CD4-positive, alpha-beta T cell treated with Interleukin-2 at 100 ng/mL for 4 hours (primary cell): ENCODE measurements at regions not wholly inside any gene's neighbourhood (a gene's known extent, or its start where the extent isn't known, plus 50 kb on each side); places are given as distances from the start of the nearest gene placed in this dataset.
"Not testable (repeated sequence)": the region's sequence is repeated elsewhere in the genome, so short reads cannot be mapped to it uniquely, and the experiment has no call there.

Source experiments
- DNase-seq: peaks from one replicate; pipeline ENCODE4 v3.0.0-alpha.2; 2020; ENCODE audit warnings: low spot score

- no peak for DNase-seq
Observed at GRCh38 chr22:22783575-22783974, 104.0 kb upstream of the IGLL5 start.

DNA sequence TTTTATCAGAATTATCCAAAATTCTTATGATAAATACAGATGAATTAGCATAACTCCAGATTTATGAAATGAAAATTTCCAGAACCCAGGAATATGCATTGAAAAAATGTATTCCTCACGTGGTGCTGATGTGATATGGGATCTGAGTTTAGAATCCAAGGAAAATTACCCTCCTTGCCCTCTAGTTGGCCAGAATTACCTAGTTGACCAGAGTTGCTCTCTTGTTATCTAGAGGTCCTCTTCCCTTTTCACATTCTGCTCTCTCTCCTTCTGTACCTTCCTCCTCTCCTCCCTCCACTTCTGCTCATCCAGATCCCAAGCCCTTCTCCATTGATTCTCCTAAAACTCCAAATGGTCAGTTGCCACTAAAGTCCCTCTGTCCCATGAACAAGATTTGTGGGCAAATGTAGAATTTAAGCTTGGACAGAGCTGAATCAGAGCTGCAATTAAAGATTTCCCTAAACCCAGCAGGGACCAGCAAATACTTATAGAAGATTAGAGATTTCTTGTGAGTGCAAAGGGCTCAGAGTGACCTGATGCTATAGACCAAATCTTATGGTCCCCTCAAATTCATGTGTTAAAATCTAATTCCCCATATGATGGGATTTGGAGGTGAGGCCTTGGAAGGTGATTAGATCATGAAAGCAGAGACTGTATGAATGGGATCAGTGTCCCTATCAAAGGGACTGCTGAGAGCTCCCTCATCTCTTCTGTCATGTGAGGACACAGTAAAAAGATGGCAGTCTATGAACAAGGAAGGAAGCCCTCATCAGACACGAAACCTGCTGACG is 103.2 kb upstream of the IGLL5 start:
- DNase-seq = no peak

DNA sequence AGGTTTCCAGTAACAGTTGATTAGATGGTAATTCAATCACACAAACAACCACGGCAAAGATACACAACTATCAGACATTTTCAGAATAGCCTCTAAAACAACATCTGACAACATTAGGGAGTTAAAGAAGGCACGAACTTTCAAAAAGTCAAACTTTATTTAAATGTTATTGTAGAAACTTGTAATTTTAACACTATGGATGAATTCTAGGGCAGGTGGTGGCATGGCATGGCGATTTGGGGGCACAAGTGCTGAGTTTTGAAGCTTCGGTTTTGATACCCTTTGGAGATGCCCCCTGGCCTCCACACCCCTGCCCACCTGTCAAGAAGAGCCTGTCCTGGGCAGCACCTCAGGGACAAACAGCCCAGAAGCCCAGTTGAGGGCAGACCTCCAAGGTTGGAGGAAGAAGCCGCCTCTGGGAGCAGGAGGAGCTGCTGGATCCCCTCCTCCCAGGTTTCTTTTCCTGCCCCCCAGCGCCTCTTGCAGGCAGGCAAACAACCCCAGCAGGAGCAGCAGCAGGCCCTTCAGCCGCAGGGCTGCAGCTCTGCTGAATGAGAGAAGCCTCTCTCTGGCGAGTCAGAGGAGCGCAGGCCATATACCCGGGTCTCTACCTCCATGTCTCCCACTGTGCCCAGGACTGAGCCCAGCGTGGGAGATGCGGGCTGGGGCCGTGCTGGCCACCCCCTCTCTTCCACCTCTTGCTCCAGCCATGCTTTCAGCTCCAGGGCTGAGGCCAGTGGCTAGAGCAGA is 102.1 kb upstream of the IGLL5 start:
- no peak for DNase-seq

GRCh38 chr22:22786301-22787115 is 101.1 kb upstream of the IGLL5 start:
- no peak for DNase-seq

DNA sequence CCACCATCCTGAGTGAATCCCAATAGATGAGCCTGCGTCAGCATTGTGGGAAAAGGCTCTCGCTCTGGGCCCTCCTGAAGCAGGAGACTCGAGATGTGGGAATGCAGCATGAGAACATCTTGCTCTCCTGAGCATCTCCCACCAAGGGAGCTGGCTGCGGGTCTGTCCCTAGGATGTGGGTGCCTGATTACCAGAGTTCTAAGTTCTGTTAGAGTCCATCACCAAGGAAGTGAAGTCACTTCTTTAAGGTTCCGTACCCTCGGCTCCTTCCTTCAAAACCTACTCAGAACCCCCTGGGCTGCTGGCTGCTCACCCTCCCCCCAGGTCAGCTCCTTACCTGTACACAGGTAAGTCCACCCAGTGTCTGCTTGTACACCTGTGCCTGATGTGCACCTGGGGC is 100.5 kb upstream of the IGLL5 start:
- DNase-seq = no peak

GRCh38 chr22:22787786-22788459 is 99.7 kb upstream of the IGLL5 start:
- DNase-seq = peak; percentile 73

DNA sequence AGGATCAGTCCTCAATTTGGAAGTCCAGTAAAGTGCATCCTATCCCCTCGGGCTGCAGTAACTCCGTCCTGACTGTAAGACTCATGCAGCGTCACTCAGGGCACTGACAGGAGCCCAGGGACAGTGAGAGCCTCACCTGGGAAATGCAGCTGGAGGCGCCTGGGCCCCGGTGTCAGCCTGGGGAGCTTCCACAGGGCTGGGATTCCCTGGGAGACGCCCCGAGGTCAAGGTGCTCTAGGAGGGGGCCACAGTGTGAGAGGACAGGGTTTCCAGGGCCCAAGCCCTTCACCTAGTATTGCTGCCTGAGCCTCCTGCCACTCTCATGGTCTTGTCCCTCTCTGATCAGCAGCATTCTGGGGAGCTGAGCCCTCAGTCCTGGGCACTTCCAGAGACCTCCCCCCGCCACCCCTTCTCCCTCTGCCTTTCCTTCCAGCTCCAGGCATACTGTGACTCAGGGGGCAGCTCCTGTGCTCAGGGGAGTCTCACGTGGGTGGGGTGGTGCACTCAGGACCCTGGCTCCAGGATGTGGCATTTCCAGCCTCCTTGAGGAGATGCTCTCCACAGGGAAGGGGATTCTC is 99.1 kb upstream of the IGLL5 start:
- no peak for DNase-seq

DNA sequence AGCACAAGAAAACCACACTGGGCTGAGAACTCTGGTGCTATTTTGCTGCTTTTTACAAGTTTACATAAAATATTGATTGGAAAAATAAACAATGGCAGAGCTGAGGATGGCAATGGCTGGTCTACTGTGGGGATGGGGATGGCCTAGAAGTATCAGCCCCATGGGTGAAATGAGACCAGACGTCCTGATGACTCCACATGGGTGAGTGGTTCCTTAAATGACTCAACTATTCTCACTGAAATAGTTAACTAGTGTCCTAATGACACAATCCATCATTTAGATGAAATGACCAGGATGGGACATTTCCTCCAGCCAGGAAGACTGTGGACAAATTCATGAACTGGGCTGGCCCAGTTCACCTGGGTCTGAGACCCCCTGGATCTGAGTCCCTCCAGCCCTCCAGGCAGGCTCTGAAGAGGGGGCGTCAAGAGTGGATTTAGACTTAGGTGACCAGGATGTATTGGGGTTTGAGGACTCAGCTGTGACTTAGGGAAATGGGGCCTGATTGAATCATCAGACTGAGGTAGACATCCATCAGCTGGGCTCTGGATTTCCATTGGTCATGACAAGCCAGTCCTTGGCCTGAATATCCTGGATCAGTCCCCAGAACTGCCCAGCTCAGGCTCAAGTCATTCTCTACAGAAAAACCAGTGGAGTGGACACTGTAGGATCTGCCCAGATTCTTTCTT is 98.2 kb upstream of the IGLL5 start:
- no peak for DNase-seq

GRCh38 chr22:22789922-22790845 is 97.4 kb upstream of the IGLL5 start:
- DNase-seq = peak; percentile 24

DNA sequence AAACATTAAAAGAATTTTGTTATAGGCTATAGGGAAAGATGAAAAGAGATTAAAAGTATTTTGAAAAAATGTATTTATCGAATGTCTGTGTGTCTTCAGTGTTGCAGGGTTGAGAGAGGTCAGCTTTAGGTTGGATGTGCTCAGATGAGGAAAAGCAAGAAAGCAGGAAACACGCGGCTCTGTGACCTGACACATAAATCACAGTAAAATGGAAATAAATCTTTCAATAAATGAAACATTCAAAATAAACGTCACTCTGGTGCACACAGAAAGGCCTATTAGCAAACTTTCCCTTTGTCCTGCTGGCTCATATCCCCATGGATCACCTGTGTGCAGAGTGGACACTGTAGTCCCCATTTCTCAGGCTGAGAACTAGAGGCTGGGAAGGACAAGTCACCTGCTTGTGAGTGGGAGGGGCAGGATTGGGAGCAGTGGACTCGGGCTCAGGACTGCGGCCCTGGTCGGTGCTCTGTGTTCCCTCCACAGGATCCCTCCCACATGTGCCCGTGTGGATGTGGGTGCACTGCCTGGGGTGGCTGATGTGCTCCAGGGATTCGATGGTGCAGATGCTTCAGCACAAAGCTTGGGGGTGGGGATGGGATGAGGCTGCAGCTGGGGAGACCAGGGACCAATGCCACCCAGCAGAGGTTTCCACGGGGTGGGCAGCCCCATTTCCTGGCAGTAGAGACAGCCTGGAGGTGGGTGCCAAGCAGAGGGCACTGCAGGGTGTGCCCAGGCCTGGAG is 96.0 kb upstream of the IGLL5 start:
- no peak for DNase-seq

- not testable (repeated sequence) for DNase-seq
Observed at GRCh38 chr22:22792205-22792786, 95.3 kb upstream of the IGLL5 start.

DNA sequence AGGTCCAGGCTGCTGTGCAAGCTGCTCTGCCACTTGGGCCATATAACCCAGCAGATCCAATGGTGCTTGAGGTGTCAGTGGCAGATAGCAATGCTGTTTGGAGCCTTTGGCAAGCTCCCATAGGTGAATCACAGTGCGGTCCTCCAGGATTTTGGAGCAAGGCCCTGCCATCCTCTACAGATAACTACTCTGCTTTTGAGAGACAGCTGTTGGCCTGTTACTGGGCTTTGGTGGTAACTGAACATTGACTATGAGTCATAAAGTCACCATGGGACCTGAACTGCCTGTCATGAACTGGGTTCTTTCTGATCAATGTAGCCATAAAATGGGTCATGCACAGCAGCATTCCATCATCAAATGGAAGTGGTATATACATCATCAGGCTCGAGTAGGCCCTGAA is 92.0 kb upstream of the IGLL5 start:
- DNase-seq = not testable (repeated sequence)

DNA sequence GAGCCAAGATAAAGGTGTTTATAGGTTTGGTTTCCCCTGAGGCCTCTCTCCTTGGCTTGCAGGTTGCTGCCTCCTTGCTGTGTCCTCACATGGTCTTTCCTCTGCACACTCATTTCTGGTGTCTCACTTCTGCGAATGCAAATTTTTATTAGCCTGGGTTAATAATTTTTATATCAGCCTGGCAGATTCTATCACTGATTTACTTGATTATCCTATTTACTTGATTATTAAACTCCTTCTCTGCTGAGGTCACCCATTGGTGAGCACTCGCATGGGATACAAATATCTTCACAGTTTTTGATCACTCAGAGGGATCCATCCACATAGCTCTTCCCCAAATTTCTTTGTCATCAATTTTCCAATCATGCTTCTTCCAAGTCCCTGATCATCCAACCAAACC is 90.9 kb upstream of the IGLL5 start:
- DNase-seq = no peak

- no peak for DNase-seq
Observed at GRCh38 chr22:22798232-22798616, 89.4 kb upstream of the IGLL5 start.

DNA sequence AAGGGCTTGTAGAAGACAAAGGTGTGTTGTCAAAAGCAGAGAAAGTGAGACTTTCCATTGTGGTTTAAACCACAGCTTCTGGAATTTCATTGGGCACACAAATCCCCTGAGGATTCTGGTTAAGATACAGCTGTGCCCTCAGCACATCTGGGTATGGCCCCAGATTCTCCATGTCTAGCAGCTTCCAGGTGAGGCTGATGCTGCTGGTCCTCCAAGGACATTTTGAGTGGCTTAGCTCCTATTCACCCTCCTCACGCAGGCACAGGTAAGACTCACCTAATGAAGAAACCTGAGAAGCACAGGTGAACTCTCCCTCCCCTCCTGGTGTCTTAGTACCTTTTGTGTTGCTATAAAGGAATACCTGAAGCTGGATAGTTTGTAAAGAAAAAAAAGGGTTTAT is 88.9 kb upstream of the IGLL5 start:
- DNase-seq = no peak

- DNase-seq = no peak
Observed at GRCh38 chr22:22799561-22799960, 88.1 kb upstream of the IGLL5 start.

DNA sequence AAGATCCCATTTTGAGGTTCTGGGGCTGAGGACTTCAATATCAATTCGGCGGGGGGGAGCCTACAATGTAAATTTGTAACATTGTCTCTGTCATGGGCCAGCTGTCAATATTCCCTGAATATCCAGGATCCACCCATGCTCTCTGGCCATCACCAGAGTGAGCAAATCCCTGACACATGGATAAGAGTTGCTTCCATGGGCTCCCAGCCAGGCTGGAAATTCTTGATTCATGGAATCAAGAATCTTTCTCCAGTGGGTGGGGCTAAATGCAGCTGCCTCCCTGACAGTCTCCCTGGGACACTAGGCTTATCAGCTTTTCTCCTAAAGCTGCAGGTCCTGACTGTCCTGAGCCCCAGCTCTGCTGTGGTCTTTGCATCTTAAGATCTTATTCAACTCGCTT is 86.9 kb upstream of the IGLL5 start:
- no peak for DNase-seq

DNA sequence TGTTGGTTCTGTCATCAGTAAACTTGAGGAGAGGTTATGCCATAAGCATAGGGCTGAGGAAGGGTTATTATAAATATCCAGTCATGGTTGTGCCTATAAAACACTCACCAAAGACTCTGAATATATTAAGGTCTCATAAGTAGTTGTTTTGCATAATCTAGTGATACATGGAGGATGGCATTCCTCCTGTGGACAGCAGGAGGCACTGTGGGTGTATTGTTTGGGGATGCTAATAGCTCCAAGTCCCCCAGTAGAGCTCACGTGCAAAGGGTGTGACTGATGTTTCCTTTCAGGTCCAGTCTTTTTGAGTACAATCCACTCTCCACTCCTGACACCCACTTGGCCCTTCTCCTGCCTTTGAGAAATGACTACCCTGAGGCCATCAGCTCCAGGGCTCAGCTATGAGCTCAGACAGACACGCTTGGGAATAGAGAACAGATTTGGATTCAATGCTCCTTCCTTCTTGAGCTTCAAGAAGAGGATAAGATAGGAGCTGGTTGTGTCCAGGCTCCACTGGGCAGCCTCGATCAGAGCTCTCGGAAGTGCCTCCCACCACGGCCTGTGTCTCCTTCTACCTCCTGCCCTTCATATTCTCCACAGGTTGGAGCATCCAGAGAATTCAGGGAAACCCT is 85.2 kb upstream of the IGLL5 start:
- peak; percentile 60 for DNase-seq
